Lung (tissue), 11 donors: ENCODE measurements at regions not wholly inside any gene's neighbourhood (a gene's known extent, or its start where the extent isn't known, plus 50 kb on each side); places are given as distances from the start of the nearest gene placed in this dataset.

ENCODE experiments used
- ATAC-seq: fragments of 200-7000 bp; cut with Tn5 transposase; one replicate; pipeline ENCODE4 v1.9.1; 2020; ENCODE audit warnings: moderate number of reproducible peaks; ENCODE audit not compliant: insufficient read depth, low FRiP score
- DNase-seq, 3 donors: peaks; one replicate each; pipeline ENCODE4 v3.0.0-alpha.2; 2013 to 2017
- H3K27ac ChIP-seq, 2 donors: one replicate each; pipeline ENCODE4 v1.5.1; 2013; ENCODE audit warnings: mild to moderate bottlenecking in 2 of 2, moderate library complexity in 2 of 2, control low read depth in 1 of 2, inconsistent platforms in 1 of 2, low read depth in 1 of 2, low read length in 1 of 2
- H3K27me3 ChIP-seq, 3 donors: one replicate each; pipeline ENCODE4 v1.5.1; 2013; ENCODE audit warnings: low read length in 2 of 3; ENCODE audit not compliant: control insufficient read depth in 3 of 3, insufficient read depth in 3 of 3
- H3K36me3 ChIP-seq, 4 donors: one replicate each; pipeline ENCODE4 v1.5.1; 2013; ENCODE audit warnings: low read length in 4 of 4, mild to moderate bottlenecking in 1 of 4, moderate library complexity in 1 of 4; ENCODE audit not compliant: control insufficient read depth in 4 of 4, insufficient read depth in 4 of 4
- H3K4me1 ChIP-seq, 5 donors: one replicate each; pipeline ENCODE4 v1.5.1; 2013; ENCODE audit warnings: low read length in 5 of 5, mild to moderate bottlenecking in 2 of 5, moderate library complexity in 1 of 5; ENCODE audit not compliant: control insufficient read depth in 5 of 5, insufficient read depth in 5 of 5
- H3K4me3 ChIP-seq: one replicate; pipeline ENCODE4 v1.5.1; 2013; ENCODE audit warnings: mild to moderate bottlenecking, control low read depth, moderate library complexity
- H3K9ac ChIP-seq, 2 donors: one replicate each; pipeline ENCODE4 v1.5.1; 2013; ENCODE audit warnings: low read length in 2 of 2, control low read depth in 1 of 2; ENCODE audit not compliant: insufficient read depth in 1 of 2
- H3K9me3 ChIP-seq, 4 donors: one replicate each; pipeline ENCODE4 v1.5.1; 2013; ENCODE audit warnings: low read length in 3 of 4, mild to moderate bottlenecking in 1 of 4, moderate library complexity in 1 of 4; ENCODE audit not compliant: control insufficient read depth in 4 of 4, insufficient read depth in 3 of 4
- CTCF ChIP-seq: IDR thresholded peaks from 2 replicates; pipeline ENCODE4 v1.5.1; 2012; ENCODE audit warnings: mild to moderate bottlenecking; ENCODE audit errors: control extremely low read depth, extremely low read depth
- WGBS, 2 donors: extraction: QIAGEN DNeasy Blood & Tissue Kit; methylation state at CpG; one replicate each; pipeline ENCODE4 v1.1.7; 2013; 5-methylcytosine and 5-hydroxymethylcytosine counted together
- donor health status: control.
- donor health status: control.
- donor health status: Bipolar disorder and iron deficiency.
- donor health status: healthy.
- donor health status: DM: yes; HTN: yes; CAD: no.

- H3K36me3 ChIP-seq: no peaks in the 10 kb centered on the region
- H3K4me3 ChIP-seq: no peak overlapping the region
- H3K27ac ChIP-seq: no peak overlapping the region
- H3K27me3 ChIP-seq: no peaks in the 10 kb centered on the region
- no peak for ATAC-seq
- no peak for DNase-seq
- no peak overlapping the region for H3K9ac ChIP-seq
- H3K4me1 ChIP-seq: peaks cover 0 to 7% (median 0%) of the 10 kb centered on the region in 5 donors
- no peaks in the 10 kb centered on the region for H3K9me3 ChIP-seq
- TF ChIP-seq CTCF: no peak
- WGBS, 2 donors: 83 to 90% methylated on average over 2 of the region's 2 CpGs
Measured at GRCh38 chr2:6730003-6730402, 135.7 kb downstream of the CMPK2 start.

- H3K4me3 ChIP-seq: no peak overlapping the region
- H3K36me3 ChIP-seq: no peaks in the 10 kb centered on the region
- no peaks in the 10 kb centered on the region for H3K9me3 ChIP-seq
- WGBS, 2 donors: 74 to 75% methylated on average over 5 of the region's 5 CpGs
- H3K27me3 ChIP-seq: no peaks in the 10 kb centered on the region
- TF ChIP-seq CTCF: no peak
- DNase-seq (no peak), ATAC-seq (no peak)
- H3K27ac ChIP-seq: no peak overlapping the region
- no peak overlapping the region for H3K9ac ChIP-seq
- H3K4me1 ChIP-seq: peaks cover 0 to 7% (median 3%) of the 10 kb centered on the region in 5 donors
Measured at GRCh38 chr2:6730649-6731532, 134.8 kb downstream of the CMPK2 start.

- no peak for TF ChIP-seq CTCF
- WGBS, 2 donors: 83 to 84% methylated on average over 7 of the region's 7 CpGs
- no peaks in the 10 kb centered on the region for H3K9me3 ChIP-seq
- no peak overlapping the region for H3K9ac ChIP-seq
- ATAC-seq: no peak
- no peaks in the 10 kb centered on the region for H3K36me3 ChIP-seq
- H3K4me3 ChIP-seq: no peak overlapping the region
- H3K27me3 ChIP-seq: no peaks in the 10 kb centered on the region
- no peak overlapping the region for H3K27ac ChIP-seq
- H3K4me1 ChIP-seq: peaks cover 0 to 9% (median 0%) of the 10 kb centered on the region in 5 donors
- no peak for DNase-seq
Measured at GRCh38 chr2:6739547-6739946, 126.2 kb downstream of the CMPK2 start.
